ENCODE measurements at regions not wholly inside any gene's neighbourhood (a gene's known extent, or its start where the extent isn't known, plus 50 kb on each side); places are given as distances from the start of the nearest gene placed in this dataset.
"Not testable (repeated sequence)": the region's sequence is repeated elsewhere in the genome, so short reads cannot be mapped to it uniquely, and the experiment has no call there.

- peak overlapping the region; percentile 83 for H3K27ac ChIP-seq
- TF ChIP-seq POLR2AphosphoS5 (IDR thresholded peaks at IDR 0.05; ENCODE audit: borderline replicate concordance, low read depth, low read length), result no peak
- TF ChIP-seq FOXP2 (optimal IDR thresholded peaks at IDR 0.05; ENCODE audit: control extremely low read depth, extremely low read length, insufficient read depth), result no peak
- TF ChIP-seq EZH2 (IDR thresholded peaks at IDR 0.05), result no peak
- no peaks in the 10 kb centered on the region for H3K36me3 ChIP-seq (ENCODE audit: insufficient read depth, low read length)
- H3K9ac ChIP-seq (ENCODE audit: insufficient read length), result peak overlapping the region; percentile 0
- peak overlapping the region; percentile 43 for H3K4me3 ChIP-seq
- peak; percentile 66 for DNase-seq (ENCODE audit: low read depth, low spot score)
- no peaks in the 10 kb centered on the region for H3K9me3 ChIP-seq (ENCODE audit: low read depth, low read length)
Observed at GRCh38 chr4:146051728-146052391, 113.2 kb upstream of the ZNF827 start.

DNA sequence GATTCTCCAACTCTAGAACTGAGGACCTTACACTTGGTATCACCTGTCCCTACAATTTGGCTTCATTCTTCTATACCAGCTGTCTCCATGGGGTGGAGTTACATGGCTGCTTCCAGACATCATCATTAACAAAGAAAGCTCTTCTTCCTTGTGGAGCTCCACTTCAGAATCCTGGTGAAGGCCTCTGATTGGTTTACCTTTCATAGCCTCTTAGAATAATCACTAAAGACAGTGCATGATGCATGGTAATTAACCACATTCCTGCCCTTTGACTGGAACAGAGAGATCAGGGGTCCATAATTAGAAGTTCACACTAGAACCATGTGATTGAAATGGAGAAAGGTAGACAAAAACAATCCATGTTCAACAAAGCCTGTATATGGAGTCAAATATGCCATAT is 112.6 kb upstream of the ZNF827 start:
- no peak for DNase-seq (ENCODE audit: low read depth, low spot score)
- TF ChIP-seq EZH2 (IDR thresholded peaks at IDR 0.05), result no peak
- TF ChIP-seq FOXP2 (optimal IDR thresholded peaks at IDR 0.05; ENCODE audit: control extremely low read depth, extremely low read length, insufficient read depth), result no peak
- TF ChIP-seq POLR2AphosphoS5 (IDR thresholded peaks at IDR 0.05; ENCODE audit: borderline replicate concordance, low read depth, low read length), result no peak

DNA sequence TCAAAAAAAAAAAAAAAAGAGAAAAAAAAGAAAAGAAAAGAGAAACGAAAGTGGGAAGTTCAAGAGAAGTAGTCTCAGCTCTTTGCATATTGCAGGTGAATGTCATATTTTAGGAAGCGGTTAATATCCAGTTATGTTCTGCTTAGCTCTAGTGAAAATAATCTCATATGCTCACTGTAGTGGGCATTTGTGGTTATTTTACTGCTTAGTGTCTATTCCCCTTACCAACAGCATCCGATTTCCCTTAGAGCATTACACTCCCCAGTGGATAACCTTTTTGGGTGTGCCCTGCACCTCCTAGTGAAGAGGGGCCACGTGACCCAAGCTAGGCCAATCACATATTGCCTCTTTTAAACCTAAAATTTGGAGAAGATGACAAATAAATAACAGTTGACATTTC is 111.2 kb upstream of the ZNF827 start:
- Histone ChIP-seq H3K9me3 (ENCODE audit: low read depth, low read length) (no peaks in the 10 kb centered on the region), H3K9ac (ENCODE audit: insufficient read length) (no peak overlapping the region), H3K36me3 (ENCODE audit: insufficient read depth, low read length) (no peaks in the 10 kb centered on the region), H3K4me3 (no peak overlapping the region), H3K27ac (no peak overlapping the region)
- no peak for DNase-seq (ENCODE audit: low read depth, low spot score)
- TF ChIP-seq POLR2AphosphoS5 (IDR thresholded peaks at IDR 0.05; ENCODE audit: borderline replicate concordance, low read depth, low read length), result no peak
- TF ChIP-seq EZH2 (IDR thresholded peaks at IDR 0.05), result no peak
- no peak for TF ChIP-seq FOXP2 (optimal IDR thresholded peaks at IDR 0.05; ENCODE audit: control extremely low read depth, extremely low read length, insufficient read depth)

More for the DNA sequence above, 112.6 kb upstream of the ZNF827 start:
- Histone ChIP-seq H3K4me3 (peak overlapping the region; percentile 43), H3K9me3 (ENCODE audit: low read depth, low read length) (no peaks in the 10 kb centered on the region), H3K9ac (ENCODE audit: insufficient read length) (no peak overlapping the region), H3K36me3 (ENCODE audit: insufficient read depth, low read length) (no peaks in the 10 kb centered on the region), H3K27ac (peak overlapping the region; percentile 83)

- H3K36me3 ChIP-seq (ENCODE audit: insufficient read depth, low read length); H3K9ac ChIP-seq (ENCODE audit: insufficient read length); H3K9me3 ChIP-seq (ENCODE audit: low read depth, low read length); H3K27ac ChIP-seq; DNase-seq (ENCODE audit: low read depth, low spot score); H3K4me3 ChIP-seq: not testable (repeated sequence)
Observed at GRCh38 chr4:146047768-146048167, 109.1 kb upstream of the ZNF827 start.

DNA sequence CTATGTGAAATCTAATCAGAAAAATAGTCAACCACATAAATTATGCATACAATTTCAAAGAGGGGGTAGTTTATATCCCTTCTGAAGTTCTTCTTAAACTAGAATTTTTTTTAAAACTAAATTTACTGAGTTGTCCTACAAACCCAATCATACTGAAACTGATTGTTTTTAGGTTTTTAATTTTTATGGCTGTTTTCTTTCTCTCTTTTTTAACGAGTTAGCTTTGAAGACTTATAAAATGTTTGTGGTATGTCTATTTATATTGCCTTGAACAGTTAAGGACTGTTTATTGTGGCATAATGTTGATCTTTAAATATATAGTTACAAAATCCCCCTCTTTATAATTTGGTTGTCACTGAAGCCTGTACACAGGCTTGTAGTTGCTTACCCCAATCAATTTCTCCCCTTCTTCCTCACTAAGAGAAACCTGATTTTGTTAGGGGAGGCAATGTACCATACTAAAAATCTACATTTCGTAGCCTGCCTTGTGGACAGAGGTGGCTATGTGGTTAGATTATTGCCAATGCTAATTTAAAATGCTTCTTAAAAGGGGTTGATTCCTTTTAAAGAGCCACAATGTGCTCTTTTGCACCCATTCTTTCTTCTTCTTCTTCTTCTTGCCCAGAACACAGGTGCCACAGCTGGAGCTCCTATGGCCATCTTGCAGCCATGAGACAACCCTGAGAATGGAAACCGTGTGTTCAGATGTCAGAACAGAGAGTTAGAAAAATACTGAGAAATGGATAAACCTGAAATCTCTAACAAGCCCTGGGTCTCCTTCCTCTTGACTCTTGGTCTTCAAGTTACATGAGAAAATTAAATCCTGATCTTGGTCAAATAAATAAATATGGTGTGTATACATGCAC is 102.7 kb upstream of the ZNF827 start:
- Histone ChIP-seq H3K9ac (ENCODE audit: insufficient read length) (no peak overlapping the region), H3K4me3 (no peak overlapping the region), H3K27ac (no peak overlapping the region), H3K9me3 (ENCODE audit: low read depth, low read length) (no peaks in the 10 kb centered on the region), H3K36me3 (ENCODE audit: insufficient read depth, low read length) (no peaks in the 10 kb centered on the region)
- no peak for DNase-seq (ENCODE audit: low read depth, low spot score)
- TF ChIP-seq EZH2 (IDR thresholded peaks at IDR 0.05) (no peak), POLR2AphosphoS5 (IDR thresholded peaks at IDR 0.05; ENCODE audit: borderline replicate concordance, low read depth, low read length) (no peak), FOXP2 (optimal IDR thresholded peaks at IDR 0.05; ENCODE audit: control extremely low read depth, extremely low read length, insufficient read depth) (no peak)

DNA sequence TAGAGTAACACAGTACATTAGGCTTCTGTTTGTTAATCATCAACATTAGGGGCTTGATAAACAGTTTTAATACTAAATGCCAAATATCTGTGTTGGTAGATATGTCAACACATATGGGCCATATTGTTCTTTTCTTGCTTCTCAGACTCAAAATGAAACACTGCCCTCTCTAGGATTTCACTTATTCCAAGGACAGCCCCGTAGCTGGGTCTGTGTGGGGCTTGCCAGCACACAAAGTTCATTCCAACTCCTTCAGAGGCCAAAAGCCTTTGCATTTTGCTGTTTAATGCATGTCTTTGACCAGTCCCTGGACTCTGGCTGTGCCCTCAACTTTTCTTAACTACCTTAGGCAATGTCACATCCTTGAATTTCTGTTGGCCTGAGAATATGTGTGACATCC is 102.0 kb upstream of the ZNF827 start:
- no peak overlapping the region for H3K9ac ChIP-seq (ENCODE audit: insufficient read length)
- no peak overlapping the region for H3K27ac ChIP-seq
- TF ChIP-seq POLR2AphosphoS5 (IDR thresholded peaks at IDR 0.05; ENCODE audit: borderline replicate concordance, low read depth, low read length) (no peak), FOXP2 (optimal IDR thresholded peaks at IDR 0.05; ENCODE audit: control extremely low read depth, extremely low read length, insufficient read depth) (no peak), EZH2 (IDR thresholded peaks at IDR 0.05) (no peak)
- no peaks in the 10 kb centered on the region for H3K9me3 ChIP-seq (ENCODE audit: low read depth, low read length)
- H3K4me3 ChIP-seq, result no peak overlapping the region
- DNase-seq (ENCODE audit: low read depth, low spot score), result no peak
- H3K36me3 ChIP-seq (ENCODE audit: insufficient read depth, low read length), result no peaks in the 10 kb centered on the region

GRCh38 chr4:146033149-146033548 is 94.5 kb upstream of the ZNF827 start:
- Histone ChIP-seq H3K4me3 (no peak overlapping the region), H3K9ac (ENCODE audit: insufficient read length) (no peak overlapping the region), H3K27ac (no peak overlapping the region), H3K9me3 (ENCODE audit: low read depth, low read length) (no peaks in the 10 kb centered on the region), H3K36me3 (ENCODE audit: insufficient read depth, low read length) (no peaks in the 10 kb centered on the region)
- no peak for DNase-seq (ENCODE audit: low read depth, low spot score)
- TF ChIP-seq EZH2 (IDR thresholded peaks at IDR 0.05) (no peak), POLR2AphosphoS5 (IDR thresholded peaks at IDR 0.05; ENCODE audit: borderline replicate concordance, low read depth, low read length) (no peak), FOXP2 (optimal IDR thresholded peaks at IDR 0.05; ENCODE audit: control extremely low read depth, extremely low read length, insufficient read depth) (no peak)

GRCh38 chr4:146032234-146032860 is 93.7 kb upstream of the ZNF827 start:
- Histone ChIP-seq H3K9ac (ENCODE audit: insufficient read length) (no peak overlapping the region), H3K4me3 (no peak overlapping the region), H3K36me3 (ENCODE audit: insufficient read depth, low read length) (no peaks in the 10 kb centered on the region), H3K27ac (no peak overlapping the region), H3K9me3 (ENCODE audit: low read depth, low read length) (no peaks in the 10 kb centered on the region)
- no peak for TF ChIP-seq POLR2AphosphoS5 (IDR thresholded peaks at IDR 0.05; ENCODE audit: borderline replicate concordance, low read depth, low read length)
- no peak for TF ChIP-seq EZH2 (IDR thresholded peaks at IDR 0.05)
- no peak for TF ChIP-seq FOXP2 (optimal IDR thresholded peaks at IDR 0.05; ENCODE audit: control extremely low read depth, extremely low read length, insufficient read depth)
- no peak for DNase-seq (ENCODE audit: low read depth, low spot score)

Data from SK-N-MC (cell line).